ENCODE measurements at regions not wholly inside any gene's neighbourhood (a gene's known extent, or its start where the extent isn't known, plus 50 kb on each side); places are given as distances from the start of the nearest gene placed in this dataset.

DNA sequence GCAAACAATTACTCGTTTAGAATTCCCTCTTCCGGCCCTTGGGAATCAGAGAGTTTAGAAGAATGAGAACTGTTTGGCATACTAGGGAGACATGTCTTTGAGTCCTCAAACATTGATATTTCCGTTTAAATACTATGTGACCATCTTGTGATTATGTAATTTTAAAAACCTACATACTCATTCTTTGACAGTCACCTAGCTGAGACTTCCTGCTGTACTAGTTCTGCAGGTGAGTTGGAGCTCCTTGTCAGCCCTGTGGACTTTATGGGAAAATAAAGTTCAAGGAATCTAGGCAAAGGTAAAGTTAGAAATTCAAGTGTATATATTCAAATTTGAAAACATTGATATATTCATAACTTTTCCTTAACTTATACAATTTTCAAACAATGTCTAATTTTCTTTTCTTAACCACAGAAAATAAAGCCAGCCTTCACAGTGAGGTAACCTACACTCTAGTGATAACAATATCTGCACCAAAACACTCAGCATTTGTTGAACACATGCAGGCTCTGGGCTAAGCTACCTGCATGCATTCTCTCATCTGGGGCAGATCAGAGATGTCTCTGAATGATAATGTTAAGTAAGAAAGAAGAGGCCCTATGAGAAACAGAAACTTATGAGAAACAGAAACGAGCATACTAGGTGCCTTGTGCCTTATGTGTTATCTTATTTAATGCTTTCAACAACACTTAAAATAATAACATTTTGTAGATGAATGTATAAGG is 67.0 kb upstream of the BACE2 start:
- H3K9me3 Mint-ChIP-seq = peaks cover 0 to 4% (median 4%) of the 10 kb centered on the region in 3 donors
- peaks cover 0 to 5% of the 10 kb centered on the region in 2 experiments for H3K27me3 ChIP-seq (replicated peaks in 1 of 2; ENCODE audit: control insufficient read depth in 2 of 2, extremely low read depth in 1 of 2, insufficient read depth in 2 of 2, low read length in 1 of 2)
- H3K4me3 Mint-ChIP-seq = no peak overlapping the region
- no peak for DNase-seq
- POLR2A ChIA-PET = no interaction called here
- no peak overlapping the region for H3K27ac ChIP-seq (ENCODE audit: low read length)
- no peaks in the 10 kb centered on the region for H3K36me3 ChIP-seq (ENCODE audit: control insufficient read depth in 2 of 2, extremely low read depth in 1 of 2, insufficient read depth in 1 of 2, low read length in 1 of 2)
- no peak for ATAC-seq (replicated peaks in 1 of 4)
- CTCF ChIA-PET = no interaction called here
- no peaks in the 10 kb centered on the region for H3K4me1 ChIP-seq (ENCODE audit: control insufficient read depth in 1 of 2, extremely low read depth in 1 of 2, insufficient read depth in 2 of 2, low read length in 2 of 2)
- H3K4me1 Mint-ChIP-seq = no peaks in the 10 kb centered on the region
- H3K27me3 Mint-ChIP-seq = peaks cover 22 to 31% of the 10 kb centered on the region in 2 donors
- no CpG with 5 or more reads among the region's 4 CpGs for WGBS (ENCODE audit: insufficient coverage)
- no peaks in the 10 kb centered on the region for H3K9me3 ChIP-seq
- H3K4me3 ChIP-seq (ENCODE audit: control insufficient read depth in 1 of 2, extremely low read depth in 1 of 2, low read length in 1 of 2) = no peak overlapping the region
- no peak overlapping the region for H3K27ac Mint-ChIP-seq
- H3K36me3 Mint-ChIP-seq = no peaks in the 10 kb centered on the region

DNA sequence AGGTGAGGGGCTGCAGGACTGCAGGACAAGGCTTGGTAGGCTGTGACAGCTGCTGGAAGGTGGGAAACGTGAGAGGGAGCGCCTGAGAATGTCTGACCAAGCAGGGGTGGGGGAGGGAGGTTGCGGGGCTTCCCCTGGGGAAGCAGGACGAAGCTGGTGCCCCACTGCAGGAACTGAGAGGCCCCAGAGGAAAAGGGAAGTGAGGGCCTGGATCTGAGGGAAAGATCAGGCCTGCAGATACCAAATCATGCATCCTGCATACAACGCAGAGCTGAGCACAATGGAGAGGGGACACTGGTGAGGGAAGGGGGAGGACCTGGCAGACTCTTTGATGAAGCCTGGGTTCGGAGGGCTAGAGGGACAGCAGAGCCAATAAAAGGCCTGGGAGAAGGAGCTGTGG is 65.7 kb upstream of the BACE2 start:
- Histone ChIP-seq H3K27ac (ENCODE audit: low read length) (no peak overlapping the region), H3K27me3 (replicated peaks in 1 of 2; ENCODE audit: control insufficient read depth in 2 of 2, extremely low read depth in 1 of 2, insufficient read depth in 2 of 2, low read length in 1 of 2) (peaks cover 0 to 6% of the 10 kb centered on the region in 2 experiments), H3K4me3 (ENCODE audit: control insufficient read depth in 1 of 2, extremely low read depth in 1 of 2, low read length in 1 of 2) (no peak overlapping the region), H3K9me3 (no peaks in the 10 kb centered on the region), H3K4me1 (ENCODE audit: control insufficient read depth in 1 of 2, extremely low read depth in 1 of 2, insufficient read depth in 2 of 2, low read length in 2 of 2) (no peaks in the 10 kb centered on the region), H3K36me3 (ENCODE audit: control insufficient read depth in 2 of 2, extremely low read depth in 1 of 2, insufficient read depth in 1 of 2, low read length in 1 of 2) (no peaks in the 10 kb centered on the region)
- no peak overlapping the region for H3K4me3 Mint-ChIP-seq
- ATAC-seq (replicated peaks in 1 of 4) = no peak
- no peak overlapping the region for H3K27ac Mint-ChIP-seq
- WGBS (ENCODE audit: insufficient coverage) = 28% methylated on average over 6 of the region's 6 CpGs
- peaks cover 27 to 29% of the 10 kb centered on the region in 2 donors for H3K27me3 Mint-ChIP-seq
- no peaks in the 10 kb centered on the region for H3K4me1 Mint-ChIP-seq
- CTCF ChIA-PET = no interaction called here
- DNase-seq = no peak
- peaks cover 0 to 4% (median 4%) of the 10 kb centered on the region in 3 donors for H3K9me3 Mint-ChIP-seq
- no peaks in the 10 kb centered on the region for H3K36me3 Mint-ChIP-seq
- POLR2A ChIA-PET = no interaction called here

DNA sequence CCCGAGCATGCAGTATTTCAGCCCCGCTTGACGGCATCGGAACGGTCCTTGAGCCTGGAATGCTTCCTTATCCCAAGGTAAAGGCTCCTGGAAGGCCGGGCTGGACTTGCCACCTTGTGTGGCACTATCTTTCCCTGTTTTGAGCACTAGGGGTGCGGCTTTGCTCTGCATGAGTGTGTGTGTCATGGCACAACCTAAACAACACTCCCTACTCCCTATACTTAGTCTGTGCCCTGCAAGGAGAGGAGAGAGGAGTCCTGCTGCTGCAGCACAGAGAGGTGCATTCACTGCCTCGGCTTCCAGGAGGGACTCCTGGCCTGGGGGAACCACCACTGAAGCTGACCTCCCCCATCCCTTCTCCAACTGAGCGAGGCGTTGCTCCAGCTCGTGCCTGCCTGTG is 60.4 kb upstream of the BACE2 start:
- Histone ChIP-seq H3K27me3 (replicated peaks in 1 of 2; ENCODE audit: control insufficient read depth in 2 of 2, extremely low read depth in 1 of 2, insufficient read depth in 2 of 2, low read length in 1 of 2) (peaks cover 0 to 15% of the 10 kb centered on the region in 2 experiments), H3K27ac (ENCODE audit: low read length) (no peak overlapping the region), H3K36me3 (ENCODE audit: control insufficient read depth in 2 of 2, extremely low read depth in 1 of 2, insufficient read depth in 1 of 2, low read length in 1 of 2) (no peaks in the 10 kb centered on the region), H3K4me3 (ENCODE audit: control insufficient read depth in 1 of 2, extremely low read depth in 1 of 2, low read length in 1 of 2) (no peak overlapping the region), H3K9me3 (no peaks in the 10 kb centered on the region), H3K4me1 (ENCODE audit: control insufficient read depth in 1 of 2, extremely low read depth in 1 of 2, insufficient read depth in 2 of 2, low read length in 2 of 2) (peaks cover 3 to 5% of the 10 kb centered on the region in 2 experiments)
- POLR2A ChIA-PET = no interaction called here
- ATAC-seq (replicated peaks in 1 of 4) = no peak
- 94% methylated on average over 7 of the region's 11 CpGs for WGBS (ENCODE audit: insufficient coverage)
- Mint-ChIP-seq H3K27ac (no peak overlapping the region), H3K9me3 (no peaks in the 10 kb centered on the region), H3K36me3 (no peaks in the 10 kb centered on the region), H3K4me3 (no peak overlapping the region), H3K27me3 (peaks cover 17 to 38% of the 10 kb centered on the region in 2 donors), H3K4me1 (peaks cover 11 to 20% (median 16%) of the 10 kb centered on the region in 3 donors)
- DNase-seq = no peak
- CTCF ChIA-PET = interaction anchor here in 1 of 2 donors (0.7 kb wide), 1 partner anchor 29 kb away, joined by 5 read pairs; no protein-coding TSS in a partner anchor

DNA sequence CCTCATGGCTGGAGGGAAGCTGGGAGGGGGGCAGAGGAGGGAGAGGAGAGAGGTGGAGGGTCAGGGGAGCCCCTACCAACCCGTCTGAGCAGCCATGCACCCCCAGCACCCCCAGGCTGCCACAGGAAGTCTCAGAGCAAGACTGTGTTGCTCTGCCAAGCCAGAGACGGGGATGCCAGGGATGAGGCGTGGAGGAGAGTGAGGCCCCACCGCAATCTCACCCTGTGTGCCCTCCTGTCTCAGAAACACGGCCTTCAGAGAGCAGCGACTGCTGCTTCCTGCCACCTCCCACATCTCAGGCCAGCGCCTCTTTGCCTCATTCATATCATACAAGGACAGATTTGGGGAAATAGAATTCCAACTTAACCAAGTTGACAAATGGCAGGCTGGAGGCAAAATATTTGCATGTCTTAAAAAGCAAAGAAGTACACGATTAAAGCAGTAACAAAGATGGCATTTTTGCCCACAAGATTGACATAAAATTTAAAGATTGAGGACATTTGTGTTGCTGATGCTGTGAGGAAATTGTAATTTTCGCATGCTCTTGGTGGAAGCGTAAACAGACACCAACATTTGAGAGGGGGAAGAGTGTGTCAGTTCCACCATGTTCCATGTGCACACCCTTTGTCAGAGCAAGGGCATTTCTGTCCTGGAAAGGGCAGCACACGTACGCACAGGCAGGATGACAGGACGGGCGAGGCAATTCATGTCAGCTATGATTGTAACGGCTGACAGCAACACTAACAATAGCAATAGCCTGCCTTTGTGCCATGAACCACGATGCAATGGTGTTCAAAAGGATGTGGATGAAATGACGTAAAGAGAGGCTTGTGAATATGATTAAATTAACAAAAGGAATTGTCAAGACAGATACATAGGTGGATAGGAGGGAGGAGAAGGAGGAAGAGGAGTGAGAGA is 59.0 kb upstream of the BACE2 start:
- Mint-ChIP-seq H3K9me3 (no peaks in the 10 kb centered on the region), H3K27ac (no peak overlapping the region), H3K27me3 (peaks cover 15 to 37% of the 10 kb centered on the region in 2 donors), H3K36me3 (no peaks in the 10 kb centered on the region), H3K4me3 (no peak overlapping the region), H3K4me1 (peaks cover 22 to 32% (median 24%) of the 10 kb centered on the region in 3 donors)
- WGBS (ENCODE audit: insufficient coverage) = 69% methylated on average over 11 of the region's 17 CpGs
- DNase-seq (no peak), ATAC-seq (replicated peaks in 1 of 4) (no peak)
- ChIA-PET CTCF (interaction anchor here (0.5 to 0.6 kb wide), 2 partner anchors 19 to 788 kb away, joined by 3 to 4 read pairs; no protein-coding TSS in a partner anchor), POLR2A (no interaction called here)
- H3K27ac ChIP-seq (ENCODE audit: low read length) = no peak overlapping the region
- H3K4me3 ChIP-seq (ENCODE audit: control insufficient read depth in 1 of 2, extremely low read depth in 1 of 2, low read length in 1 of 2) = no peak overlapping the region
- H3K36me3 ChIP-seq (ENCODE audit: control insufficient read depth in 2 of 2, extremely low read depth in 1 of 2, insufficient read depth in 1 of 2, low read length in 1 of 2) = no peaks in the 10 kb centered on the region
- H3K9me3 ChIP-seq = no peaks in the 10 kb centered on the region
- peaks cover 0 to 15% of the 10 kb centered on the region in 2 experiments for H3K27me3 ChIP-seq (replicated peaks in 1 of 2; ENCODE audit: control insufficient read depth in 2 of 2, extremely low read depth in 1 of 2, insufficient read depth in 2 of 2, low read length in 1 of 2)
- H3K4me1 ChIP-seq (ENCODE audit: control insufficient read depth in 1 of 2, extremely low read depth in 1 of 2, insufficient read depth in 2 of 2, low read length in 2 of 2) = peaks cover 8 to 18% of the 10 kb centered on the region in 2 experiments

DNA sequence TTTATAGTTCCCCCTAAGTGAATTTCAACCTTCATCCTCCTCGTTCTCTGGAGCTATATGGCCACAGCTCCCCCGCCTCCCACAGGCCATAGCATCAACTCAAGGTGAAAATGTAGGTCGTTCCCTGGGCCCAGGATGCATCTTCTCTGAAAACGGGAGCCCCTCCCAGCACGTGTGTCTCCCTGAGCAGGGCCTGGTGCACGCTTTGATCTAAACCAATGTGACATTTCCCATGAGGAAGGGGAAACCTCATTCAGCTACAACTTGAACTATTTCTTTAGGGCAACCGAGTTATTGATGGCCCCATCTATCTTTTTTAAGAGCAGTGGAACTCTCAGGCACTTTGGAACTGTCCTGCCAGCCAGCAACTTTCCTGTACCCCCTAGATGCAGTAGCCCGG is 57.8 kb upstream of the BACE2 start:
- Mint-ChIP-seq H3K27me3 (peaks cover 5 to 29% of the 10 kb centered on the region in 2 donors), H3K4me3 (no peak overlapping the region), H3K27ac (no peak overlapping the region), H3K36me3 (no peaks in the 10 kb centered on the region), H3K9me3 (no peaks in the 10 kb centered on the region), H3K4me1 (peaks cover 22 to 32% (median 24%) of the 10 kb centered on the region in 3 donors)
- ATAC-seq (replicated peaks in 1 of 4) (no peak), DNase-seq (no peak)
- CTCF ChIA-PET = no interaction called here
- POLR2A ChIA-PET = no interaction called here
- peaks cover 0 to 16% of the 10 kb centered on the region in 2 experiments for H3K27me3 ChIP-seq (replicated peaks in 1 of 2; ENCODE audit: control insufficient read depth in 2 of 2, extremely low read depth in 1 of 2, insufficient read depth in 2 of 2, low read length in 1 of 2)
- no peaks in the 10 kb centered on the region for H3K9me3 ChIP-seq
- no peak overlapping the region for H3K4me3 ChIP-seq (ENCODE audit: control insufficient read depth in 1 of 2, extremely low read depth in 1 of 2, low read length in 1 of 2)
- H3K4me1 ChIP-seq (ENCODE audit: control insufficient read depth in 1 of 2, extremely low read depth in 1 of 2, insufficient read depth in 2 of 2, low read length in 2 of 2) = peaks cover 8 to 18% of the 10 kb centered on the region in 2 experiments
- 64% methylated on average over 7 of the region's 8 CpGs for WGBS (ENCODE audit: insufficient coverage)
- H3K36me3 ChIP-seq (ENCODE audit: control insufficient read depth in 2 of 2, extremely low read depth in 1 of 2, insufficient read depth in 1 of 2, low read length in 1 of 2) = no peaks in the 10 kb centered on the region
- H3K27ac ChIP-seq (ENCODE audit: low read length) = no peak overlapping the region

DNA sequence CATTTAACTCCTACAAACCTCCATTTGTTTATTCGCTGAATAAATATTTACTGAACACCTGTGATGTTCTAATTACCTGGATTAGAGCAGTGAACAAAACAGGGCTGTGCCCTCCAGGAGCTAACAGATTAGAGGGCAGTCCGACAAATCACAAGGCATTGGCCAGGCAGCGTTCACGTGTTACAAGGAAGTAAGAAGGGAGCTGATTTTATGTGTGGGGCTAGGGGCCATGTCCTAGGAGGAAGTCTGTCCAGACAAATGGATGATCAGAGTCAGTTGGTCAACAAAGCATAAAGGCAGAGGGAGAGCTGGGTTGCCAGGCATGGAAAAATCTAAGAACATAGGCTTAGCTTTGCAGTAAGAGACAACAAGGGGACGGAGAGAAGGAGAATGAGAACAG is 57.3 kb upstream of the BACE2 start:
- Mint-ChIP-seq H3K27me3 (peaks cover 2 to 24% of the 10 kb centered on the region in 2 donors), H3K27ac (no peak overlapping the region), H3K4me1 (peaks cover 22 to 32% (median 24%) of the 10 kb centered on the region in 3 donors), H3K9me3 (no peaks in the 10 kb centered on the region), H3K4me3 (peak overlapping the region in 1 of 3 donors; percentile 79), H3K36me3 (no peaks in the 10 kb centered on the region)
- peaks cover 0 to 16% of the 10 kb centered on the region in 2 experiments for H3K27me3 ChIP-seq (replicated peaks in 1 of 2; ENCODE audit: control insufficient read depth in 2 of 2, extremely low read depth in 1 of 2, insufficient read depth in 2 of 2, low read length in 1 of 2)
- peaks cover 8 to 18% of the 10 kb centered on the region in 2 experiments for H3K4me1 ChIP-seq (ENCODE audit: control insufficient read depth in 1 of 2, extremely low read depth in 1 of 2, insufficient read depth in 2 of 2, low read length in 2 of 2)
- H3K36me3 ChIP-seq (ENCODE audit: control insufficient read depth in 2 of 2, extremely low read depth in 1 of 2, insufficient read depth in 1 of 2, low read length in 1 of 2) = no peaks in the 10 kb centered on the region
- CTCF ChIA-PET = no interaction called here
- H3K27ac ChIP-seq (ENCODE audit: low read length) = no peak overlapping the region
- DNase-seq = no peak
- no peak overlapping the region for H3K4me3 ChIP-seq (ENCODE audit: control insufficient read depth in 1 of 2, extremely low read depth in 1 of 2, low read length in 1 of 2)
- H3K9me3 ChIP-seq = no peaks in the 10 kb centered on the region
- no peak for ATAC-seq (replicated peaks in 1 of 4)
- WGBS (ENCODE audit: insufficient coverage) = 90% methylated on average over 4 of the region's 5 CpGs
- POLR2A ChIA-PET = no interaction called here
